D721Med (cell line): ENCODE measurements at regions not wholly inside any gene's neighbourhood (a gene's known extent, or its start where the extent isn't known, plus 50 kb on each side); places are given as distances from the start of the nearest gene placed in this dataset.

Experiments
- DNase-seq: peaks from one replicate; pipeline ENCODE4 v3.0.0; 2011; ENCODE audit warnings: low spot score; ENCODE audit not compliant: insufficient read length
- FAIRE-seq: peaks from 2 replicates; lab custom pipeline; 2011; peaks lifted over from hg19 to GRCh38; lab: Jason Lieb, UNC
- CTCF ChIP-seq: IDR thresholded peaks from 2 replicates; pipeline ENCODE4 v1.5.1; 2012; ENCODE audit warnings: mild to moderate bottlenecking, control low read depth; ENCODE audit not compliant: insufficient read depth; ENCODE audit errors: missing control alignments

- TF ChIP-seq CTCF, result no peak
- DNase-seq, result no peak
- FAIRE-seq, result no peak
Measured at GRCh38 chr9:115746496-115746895, 407.1 kb upstream of the PAPPA start.

DNA sequence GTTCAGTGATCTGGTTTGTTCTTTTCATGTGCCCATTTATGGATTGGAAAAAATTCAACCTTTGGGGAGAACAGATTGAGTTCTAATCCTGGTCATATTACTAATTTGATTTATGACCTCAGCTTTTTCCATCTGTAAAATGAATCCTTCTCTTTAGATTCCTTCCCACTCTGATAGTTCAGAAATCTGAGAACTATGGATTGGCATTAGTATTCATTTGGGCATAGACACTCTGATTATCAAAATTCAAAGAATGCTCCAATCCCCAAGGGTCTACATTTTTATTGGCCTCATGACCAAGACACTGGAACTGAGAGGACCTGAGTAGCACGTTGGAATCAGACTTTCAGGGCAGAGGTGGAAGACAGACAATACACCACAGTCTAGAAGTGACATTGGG, 405.9 kb upstream of the PAPPA start:
- DNase-seq (no peak), FAIRE-seq (no peak)
- TF ChIP-seq CTCF, result no peak

DNA sequence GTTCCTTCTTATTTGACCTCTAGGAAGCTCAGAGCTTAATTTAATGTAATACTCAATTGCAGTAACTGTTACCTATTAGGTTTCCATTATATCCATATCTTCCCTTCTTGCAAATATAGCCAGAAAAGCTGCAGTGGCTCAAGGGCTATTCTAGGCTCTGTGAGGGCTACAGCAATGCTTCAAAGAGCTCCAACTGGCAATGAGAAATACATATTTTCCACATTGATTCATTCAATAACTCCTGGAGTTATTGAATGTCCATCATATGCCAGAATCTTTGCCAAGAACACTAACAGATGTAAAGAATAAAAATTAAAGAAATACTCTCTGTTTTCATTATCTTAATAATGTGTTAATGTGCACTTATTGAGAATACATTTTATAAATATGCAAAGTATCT, 396.9 kb upstream of the PAPPA start:
- no peak for DNase-seq
- no peak for FAIRE-seq
- TF ChIP-seq CTCF, result no peak

GRCh38 chr9:115757461-115757860, 396.1 kb upstream of the PAPPA start:
- no peak for TF ChIP-seq CTCF
- FAIRE-seq (no peak), DNase-seq (no peak)

- no peak for TF ChIP-seq CTCF
- no peak for DNase-seq
- FAIRE-seq, result no peak
Measured at GRCh38 chr9:115758441-115758840, 395.1 kb upstream of the PAPPA start.

DNA sequence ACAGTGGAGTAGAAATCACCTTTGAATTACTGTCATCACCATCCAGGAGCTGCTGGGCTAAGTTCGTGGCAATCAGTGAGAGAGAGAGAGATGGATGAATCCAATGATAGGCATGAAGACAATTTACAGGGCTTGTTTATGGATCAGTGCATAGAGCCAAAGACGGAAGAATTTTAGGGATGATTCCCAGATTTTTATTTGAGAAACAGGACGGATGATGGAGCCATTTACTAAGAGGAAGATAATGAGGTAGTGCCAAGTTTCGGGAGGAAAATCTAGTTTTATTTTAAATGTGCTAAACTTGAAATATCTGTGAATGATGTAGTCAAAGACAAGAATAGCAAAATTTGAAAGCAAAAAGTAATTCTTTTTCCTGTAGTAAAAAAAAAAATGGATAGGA, 394.2 kb upstream of the PAPPA start:
- DNase-seq (no peak), FAIRE-seq (no peak)
- no peak for TF ChIP-seq CTCF

DNA sequence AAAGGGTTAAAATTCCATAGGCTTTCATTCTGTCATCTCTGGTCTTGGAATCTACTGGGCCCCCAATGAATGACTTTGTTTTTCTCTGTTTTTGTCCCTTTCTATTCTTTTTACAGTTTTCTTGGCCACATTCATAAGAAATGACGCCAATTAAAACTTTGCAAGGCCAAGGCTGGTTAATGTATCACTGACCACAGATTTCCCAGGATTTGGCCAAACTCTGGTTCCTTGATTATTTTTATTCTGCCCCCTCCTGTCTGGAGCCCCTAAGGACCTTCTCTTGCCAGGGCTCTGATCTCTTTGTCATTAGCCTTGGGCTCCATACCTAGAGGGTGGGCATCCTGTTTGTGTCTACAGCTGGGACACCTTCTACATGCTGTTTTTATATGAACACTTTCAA, 388.9 kb upstream of the PAPPA start:
- DNase-seq (no peak), FAIRE-seq (no peak)
- TF ChIP-seq CTCF, result no peak
